EL (cell line): ENCODE measurements at regions not wholly inside any gene's neighbourhood (a gene's known extent, or its start where the extent isn't known, plus 50 kb on each side); places are given as distances from the start of the nearest gene placed in this dataset.

Experiments
- DNase-seq: peaks from one replicate; pipeline ENCODE4 v3.0.0-alpha.2; 2016

DNA sequence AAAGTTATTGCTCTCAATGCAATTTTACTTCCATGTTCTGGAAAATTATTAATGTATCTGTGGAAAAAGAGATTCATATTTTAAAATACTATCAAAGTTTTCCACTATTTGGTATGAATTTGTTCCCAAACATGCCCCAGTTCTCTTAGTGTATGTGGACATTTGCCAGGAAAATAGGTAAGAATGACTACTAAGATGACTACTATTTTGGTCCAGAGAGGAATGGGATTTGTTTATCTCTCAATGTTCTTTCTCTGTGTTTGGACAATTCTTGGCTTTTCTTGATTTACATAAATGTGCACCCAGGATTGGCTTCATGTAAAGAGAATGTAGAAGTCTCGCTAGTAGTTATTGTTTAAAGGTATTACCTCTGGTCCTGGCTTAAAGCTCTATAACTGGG lies 60.3 kb upstream of the POT1 start:
- no peak for DNase-seq
